CD4-positive, alpha-beta memory T cell (primary cell): ENCODE measurements at regions not wholly inside any gene's neighbourhood (a gene's known extent, or its start where the extent isn't known, plus 50 kb on each side); places are given as distances from the start of the nearest gene placed in this dataset.

Experiments used
- CTCF ChIA-PET: fragments of 350-600 bp; sonication (Branson Sonifier 250); formaldehyde crosslinking; loops from one replicate; lab custom pipeline; 2021; ENCODE audit warnings: inconsistent platforms; ENCODE audit not compliant: partially characterized antibody; lab: Charles Lee
- POLR2A ChIA-PET: fragments of 350-600 bp; sonication (Branson Sonifier 250); formaldehyde crosslinking; loops from one replicate; lab custom pipeline; 2021; ENCODE audit not compliant: partially characterized antibody; lab: Charles Lee
- DNase-seq, 5 donors: peaks; one replicate each; pipeline versions ENCODE4 v3.0.0 to v3.0.0-alpha.2; 2020 to 2022; ENCODE audit warnings: mixed read lengths in 1 of 5
- H3K27ac ChIP-seq: one replicate; pipeline ENCODE4 v1.7.0; 2013; ENCODE audit warnings: low read depth, low read length
- H3K27me3 ChIP-seq: 2 replicates; pipeline ENCODE4 v1.7.0; 2013; ENCODE audit warnings: mild to moderate bottlenecking, low read length, moderate library complexity; ENCODE audit not compliant: insufficient read depth
- H3K36me3 ChIP-seq: 2 replicates; pipeline ENCODE4 v1.7.0; 2013; ENCODE audit warnings: mild to moderate bottlenecking, low read length, moderate library complexity; ENCODE audit not compliant: insufficient read depth
- H3K4me1 ChIP-seq: 2 replicates; pipeline ENCODE4 v1.7.0; 2013; ENCODE audit warnings: mild to moderate bottlenecking, low read length, moderate library complexity; ENCODE audit not compliant: insufficient read depth
- H3K4me3 ChIP-seq, 2 donors: one replicate each; pipeline ENCODE4 v1.7.0; 2013; ENCODE audit warnings: low read length in 2 of 2, mild to moderate bottlenecking in 1 of 2
- H3K9me3 ChIP-seq, 2 donors: one replicate each; pipeline ENCODE4 v1.7.0; 2013; ENCODE audit warnings: low read length in 2 of 2, control low read depth in 1 of 2; ENCODE audit not compliant: control insufficient read depth in 1 of 2
- H3K27ac Mint-ChIP-seq, 7 donors: one replicate each; pipeline ENCODE4 v1.8.0; 2020 to 2021; ENCODE audit warnings: mixed read lengths in 7 of 7, mild to moderate bottlenecking in 6 of 7, inconsistent platforms in 3 of 7, moderate library complexity in 3 of 7
- H3K27me3 Mint-ChIP-seq, 2 donors: one replicate each; pipeline ENCODE4 v1.8.0; 2020 to 2021; ENCODE audit warnings: mixed read lengths in 2 of 2
- H3K36me3 Mint-ChIP-seq, 2 donors: one replicate each; pipeline ENCODE4 v1.8.0; 2020 to 2021; ENCODE audit warnings: mixed read lengths in 2 of 2, inconsistent platforms in 1 of 2, mild to moderate bottlenecking in 1 of 2
- H3K4me1 Mint-ChIP-seq, 4 donors: one replicate each; pipeline ENCODE4 v1.8.0; 2020 to 2021; ENCODE audit warnings: mixed read lengths in 4 of 4, mild to moderate bottlenecking in 1 of 4
- H3K4me3 Mint-ChIP-seq, 8 donors: one replicate each; pipeline ENCODE4 v1.8.0; 2020 to 2021; ENCODE audit warnings: mixed read lengths in 8 of 8, mild to moderate bottlenecking in 7 of 8, moderate library complexity in 6 of 8, inconsistent platforms in 3 of 8
- H3K9me3 Mint-ChIP-seq, 8 donors: one replicate each; pipeline ENCODE4 v1.8.0; 2020 to 2021; ENCODE audit warnings: mixed read lengths in 8 of 8, mild to moderate bottlenecking in 5 of 8, inconsistent platforms in 3 of 8, moderate library complexity in 1 of 8
- intact Hi-C: fragments of 100-400 bp; cut with micrococcal nuclease; formaldehyde crosslinking; loops from one replicate; pipeline ENCODE4 v1.15.1; 2023

DNA sequence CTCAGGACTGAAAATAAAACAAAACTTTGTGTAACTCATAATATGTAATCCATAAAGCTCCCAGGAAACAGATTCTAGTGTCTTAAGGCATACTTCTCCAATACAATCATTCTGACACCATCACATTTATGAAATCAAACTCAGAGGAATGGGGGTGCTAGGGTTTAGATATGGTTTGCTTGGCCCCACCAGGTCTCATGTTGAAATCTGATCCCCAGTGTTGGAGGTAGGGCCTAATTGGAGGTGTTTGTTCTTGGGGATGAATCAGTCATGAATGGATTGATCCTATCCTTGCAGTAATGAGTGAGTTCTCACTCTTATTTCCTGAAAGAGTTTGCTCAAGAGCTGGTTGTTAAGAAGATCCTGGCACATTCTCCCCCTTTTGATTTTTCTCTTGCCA is 380.9 kb downstream of the ETS1 start:
- CTCF ChIA-PET = no interaction called here
- intact Hi-C loops = no loop called here
- peaks cover 0 to 5% of the 10 kb centered on the region in 2 donors for H3K36me3 Mint-ChIP-seq

DNA sequence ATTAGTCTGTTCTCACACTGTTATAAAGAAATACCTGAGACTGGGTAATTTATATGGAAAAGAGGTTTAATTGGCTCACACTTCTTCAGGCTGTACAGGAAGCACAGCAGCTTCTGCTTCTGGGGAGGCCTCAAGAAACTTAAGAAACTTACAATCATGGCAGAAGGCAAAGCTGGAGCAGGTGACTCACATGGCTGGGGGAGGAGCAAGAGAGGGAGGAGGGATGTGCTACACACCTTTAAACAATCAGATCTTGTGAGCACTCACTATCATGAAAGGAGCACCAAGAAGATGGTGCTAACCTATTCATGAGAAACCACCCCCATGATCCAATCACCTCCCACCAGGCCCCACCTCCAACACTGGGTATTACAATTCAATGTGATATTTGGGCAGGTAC is 381.6 kb downstream of the ETS1 start:
- intact Hi-C loops = no loop called here
- H3K27ac ChIP-seq = no peak overlapping the region
- H3K9me3 ChIP-seq = no peaks in the 10 kb centered on the region
- no peaks in the 10 kb centered on the region for H3K27me3 Mint-ChIP-seq
- CTCF ChIA-PET = no interaction called here
- DNase-seq = no peak
- H3K36me3 ChIP-seq = no peaks in the 10 kb centered on the region
- H3K27ac Mint-ChIP-seq = no peak overlapping the region
- peaks cover 0 to 12% (median 4%) of the 10 kb centered on the region in 8 donors for H3K9me3 Mint-ChIP-seq
- no peak overlapping the region for H3K4me3 Mint-ChIP-seq
- no peak overlapping the region for H3K4me3 ChIP-seq
- POLR2A ChIA-PET = no interaction called here
- no peaks in the 10 kb centered on the region for H3K27me3 ChIP-seq
- H3K4me1 ChIP-seq = no peaks in the 10 kb centered on the region
- H3K4me1 Mint-ChIP-seq = peaks cover 0 to 5% (median 4%) of the 10 kb centered on the region in 4 donors
- H3K36me3 Mint-ChIP-seq = peaks cover 0 to 5% of the 10 kb centered on the region in 2 donors

More for the DNA sequence above, 380.9 kb downstream of the ETS1 start:
- H3K27ac Mint-ChIP-seq = no peak overlapping the region
- H3K27me3 Mint-ChIP-seq = no peaks in the 10 kb centered on the region
- Histone ChIP-seq H3K36me3 (no peaks in the 10 kb centered on the region), H3K27ac (no peak overlapping the region), H3K27me3 (no peaks in the 10 kb centered on the region), H3K9me3 (no peaks in the 10 kb centered on the region), H3K4me3 (no peak overlapping the region), H3K4me1 (no peaks in the 10 kb centered on the region)
- H3K9me3 Mint-ChIP-seq = peaks cover 0 to 12% (median 4%) of the 10 kb centered on the region in 8 donors
- POLR2A ChIA-PET = no interaction called here
- peaks cover 0 to 5% (median 4%) of the 10 kb centered on the region in 4 donors for H3K4me1 Mint-ChIP-seq
- no peak for DNase-seq
- no peak overlapping the region for H3K4me3 Mint-ChIP-seq

DNA sequence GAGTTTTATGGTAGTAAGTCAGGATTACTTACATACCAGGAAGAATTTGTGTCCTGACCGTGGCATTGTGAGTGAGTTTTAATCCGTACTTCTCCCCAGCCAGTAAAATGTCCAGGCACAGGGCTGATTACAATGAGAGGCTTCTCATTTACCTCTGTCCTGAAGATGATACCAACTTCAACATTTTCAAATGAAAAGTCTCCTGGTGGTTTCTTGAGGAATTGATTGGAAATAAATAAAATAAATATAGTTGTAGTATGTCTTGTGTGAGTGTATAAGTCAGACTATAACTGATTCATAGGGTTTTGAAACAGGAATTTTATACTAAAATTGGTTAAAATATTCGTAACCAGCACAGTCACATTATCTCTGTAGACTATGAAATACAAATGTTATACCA is 382.5 kb downstream of the ETS1 start:
- Histone ChIP-seq H3K9me3 (no peaks in the 10 kb centered on the region), H3K4me1 (no peaks in the 10 kb centered on the region), H3K27ac (no peak overlapping the region), H3K27me3 (no peaks in the 10 kb centered on the region), H3K36me3 (no peaks in the 10 kb centered on the region), H3K4me3 (no peak overlapping the region)
- Mint-ChIP-seq H3K36me3 (peaks cover 0 to 5% of the 10 kb centered on the region in 2 donors), H3K27me3 (no peaks in the 10 kb centered on the region), H3K4me1 (peaks cover 0 to 6% (median 5%) of the 10 kb centered on the region in 4 donors), H3K4me3 (no peak overlapping the region), H3K27ac (no peak overlapping the region), H3K9me3 (peaks cover 0 to 12% (median 4%) of the 10 kb centered on the region in 8 donors)
- intact Hi-C loops = no loop called here
- CTCF ChIA-PET = no interaction called here
- POLR2A ChIA-PET = no interaction called here
- no peak for DNase-seq

DNA sequence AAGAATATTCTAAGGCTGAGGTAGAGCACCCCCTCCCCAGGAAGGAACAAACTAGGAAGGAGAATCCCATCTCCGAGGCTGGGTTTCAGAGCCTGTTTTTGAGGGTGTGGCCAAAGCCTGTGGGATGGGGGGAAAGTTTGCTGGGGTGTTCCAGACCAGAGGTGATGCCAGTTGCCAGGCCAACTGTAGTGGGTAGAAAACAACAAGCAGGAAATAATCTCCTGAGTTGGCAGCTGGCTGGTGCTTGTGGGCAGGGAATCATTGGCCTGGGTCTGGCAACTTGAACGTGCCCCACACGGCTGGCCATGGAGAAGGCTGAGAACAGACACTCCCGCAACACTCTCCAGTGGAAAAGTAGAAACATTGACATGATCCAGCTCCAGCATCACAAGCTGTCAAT is 385.6 kb downstream of the ETS1 start:
- H3K27ac Mint-ChIP-seq = no peak overlapping the region
- no peaks in the 10 kb centered on the region for H3K9me3 ChIP-seq
- H3K36me3 ChIP-seq = no peaks in the 10 kb centered on the region
- no peak overlapping the region for H3K4me3 ChIP-seq
- DNase-seq = no peak
- no peaks in the 10 kb centered on the region for H3K4me1 ChIP-seq
- H3K27me3 ChIP-seq = no peaks in the 10 kb centered on the region
- H3K4me1 Mint-ChIP-seq = peaks cover 0 to 6% (median 5%) of the 10 kb centered on the region in 4 donors
- intact Hi-C loops = no loop called here
- POLR2A ChIA-PET = interaction anchor here (1.0 kb wide), 1 partner anchor 122 kb away, joined by 3 read pairs; no protein-coding TSS in a partner anchor
- H3K36me3 Mint-ChIP-seq = peaks cover 0 to 2% of the 10 kb centered on the region in 2 donors
- H3K9me3 Mint-ChIP-seq = peaks cover 0 to 9% (median 2%) of the 10 kb centered on the region in 8 donors
- no peak overlapping the region for H3K27ac ChIP-seq
- H3K27me3 Mint-ChIP-seq = no peaks in the 10 kb centered on the region
- H3K4me3 Mint-ChIP-seq = no peak overlapping the region
- CTCF ChIA-PET = interaction anchor here (1.5 kb wide), 1 partner anchor 574 kb away, joined by 3 read pairs; no protein-coding TSS in a partner anchor

DNA sequence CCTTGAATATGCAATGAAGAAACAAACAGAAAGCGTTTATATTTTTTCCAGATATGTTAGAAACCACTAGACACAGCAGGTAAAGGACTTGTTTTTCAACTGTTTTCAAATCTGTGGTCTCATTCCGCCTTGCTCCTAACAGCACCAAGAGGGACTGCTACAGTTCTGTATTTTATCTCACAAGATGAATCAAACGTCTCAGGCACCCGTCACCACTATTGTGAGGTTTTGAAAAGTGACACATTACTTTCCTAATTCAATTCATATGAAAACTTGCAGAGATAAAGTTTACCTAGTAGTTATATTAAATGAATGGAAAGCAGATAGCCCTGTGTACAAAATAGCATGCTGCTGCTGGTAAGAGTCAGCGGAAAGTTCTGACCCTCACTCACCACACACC is 386.3 kb downstream of the ETS1 start:
- intact Hi-C loops = no loop called here

DNA sequence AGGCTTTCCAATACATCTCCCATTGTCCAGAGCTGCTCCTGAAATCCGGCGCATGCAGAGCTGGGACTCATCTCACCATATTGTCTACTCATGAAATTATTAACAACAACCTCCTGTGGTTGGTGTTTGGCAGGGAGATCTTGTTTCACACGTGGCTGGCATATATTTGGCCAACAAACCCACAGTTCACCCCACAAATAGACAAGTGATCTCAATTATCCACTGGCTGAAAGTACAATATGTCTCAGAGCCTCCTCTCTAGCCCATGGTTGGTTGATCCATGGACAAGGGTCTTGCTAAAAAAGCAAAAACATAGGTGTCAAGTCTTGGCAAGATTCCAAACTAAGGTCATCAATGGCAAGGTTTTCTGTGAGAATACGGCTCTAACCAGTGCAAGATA is 386.9 kb downstream of the ETS1 start:
- Mint-ChIP-seq H3K36me3 (no peaks in the 10 kb centered on the region), H3K9me3 (peaks cover 0 to 1% (median 0%) of the 10 kb centered on the region in 8 donors), H3K27me3 (no peaks in the 10 kb centered on the region), H3K4me3 (no peak overlapping the region), H3K4me1 (peaks cover 4 to 16% (median 10%) of the 10 kb centered on the region in 4 donors), H3K27ac (no peak overlapping the region)
- no peak overlapping the region for H3K27ac ChIP-seq
- ChIA-PET POLR2A (interaction anchor here (1.0 kb wide), 1 partner anchor 123 kb away, joined by 3 read pairs; no protein-coding TSS in a partner anchor), CTCF (interaction anchor here (1.6 kb wide), 1 partner anchor 631 kb away, joined by 4 read pairs; no protein-coding TSS in a partner anchor)
- H3K4me3 ChIP-seq = no peak overlapping the region
- peaks cover under 1% of the 10 kb centered on the region for H3K4me1 ChIP-seq
- DNase-seq = no peak
- no peaks in the 10 kb centered on the region for H3K27me3 ChIP-seq
- no peaks in the 10 kb centered on the region for H3K9me3 ChIP-seq
- H3K36me3 ChIP-seq = no peaks in the 10 kb centered on the region
- intact Hi-C loops = no loop called here

More for the DNA sequence above, 386.3 kb downstream of the ETS1 start:
- Histone ChIP-seq H3K36me3 (no peaks in the 10 kb centered on the region), H3K27me3 (no peaks in the 10 kb centered on the region), H3K4me1 (no peaks in the 10 kb centered on the region), H3K4me3 (no peak overlapping the region), H3K27ac (no peak overlapping the region), H3K9me3 (no peaks in the 10 kb centered on the region)
- ChIA-PET CTCF (no interaction called here), POLR2A (interaction anchor here (1.0 kb wide), 1 partner anchor 122 kb away, joined by 3 read pairs; no protein-coding TSS in a partner anchor)
- Mint-ChIP-seq H3K9me3 (peaks cover 0 to under 1% (median 0%) of the 10 kb centered on the region in 8 donors), H3K27me3 (no peaks in the 10 kb centered on the region), H3K4me3 (no peak overlapping the region), H3K27ac (no peak overlapping the region), H3K36me3 (no peaks in the 10 kb centered on the region), H3K4me1 (peaks cover 2 to 11% (median 6%) of the 10 kb centered on the region in 4 donors)
- no peak for DNase-seq

DNA sequence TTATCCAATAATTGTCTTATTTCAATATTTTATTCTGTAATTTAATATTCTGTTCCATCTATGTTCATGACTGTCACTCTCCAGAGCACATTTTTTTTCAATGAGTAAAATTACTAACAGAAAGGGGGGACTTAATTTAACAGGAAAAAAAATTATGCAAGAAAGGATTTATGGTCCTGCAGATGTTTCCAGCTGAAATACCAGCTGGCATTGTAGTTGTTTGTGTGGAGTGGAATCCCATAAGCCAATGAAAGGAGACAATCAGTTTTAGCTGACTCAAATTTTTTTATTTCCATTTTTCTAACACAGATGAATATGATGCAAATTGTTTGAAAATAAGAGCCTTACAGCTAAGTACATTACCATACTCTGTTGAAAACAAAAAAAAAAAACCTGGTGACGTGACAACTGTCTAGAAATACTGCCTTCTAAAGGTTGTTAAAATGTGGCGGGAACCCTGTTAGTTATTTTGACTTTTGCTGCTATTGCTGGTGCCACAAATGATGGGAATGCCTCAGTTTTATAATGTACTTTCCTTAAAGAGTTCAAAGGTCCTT is 389.1 kb downstream of the ETS1 start:
- intact Hi-C loops = loop anchor here (5.0 kb wide), 1 partner anchor 309 kb away; no protein-coding TSS in a partner anchor
- POLR2A ChIA-PET = no interaction called here

More for the DNA sequence above, 389.1 kb downstream of the ETS1 start:
- Mint-ChIP-seq H3K9me3 (peaks cover 0 to 1% (median 0%) of the 10 kb centered on the region in 8 donors), H3K27ac (no peak overlapping the region), H3K4me1 (peaks cover 20 to 35% (median 28%) of the 10 kb centered on the region in 4 donors), H3K27me3 (no peaks in the 10 kb centered on the region), H3K36me3 (no peaks in the 10 kb centered on the region), H3K4me3 (no peak overlapping the region)
- Histone ChIP-seq H3K4me1 (peaks cover 13% of the 10 kb centered on the region), H3K4me3 (no peak overlapping the region), H3K27ac (no peak overlapping the region), H3K27me3 (no peaks in the 10 kb centered on the region), H3K36me3 (no peaks in the 10 kb centered on the region), H3K9me3 (no peaks in the 10 kb centered on the region)
- CTCF ChIA-PET = interaction anchor here (0.6 to 1.8 kb wide), 5 partner anchors 9 to 632 kb away, joined by 3 to 6 read pairs (median 4); no protein-coding TSS in a partner anchor
- no peak for DNase-seq
